HG03342 (cell line): ENCODE measurements at regions not wholly inside any gene's neighbourhood (a gene's known extent, or its start where the extent isn't known, plus 50 kb on each side); places are given as distances from the start of the nearest gene placed in this dataset.

Experiments
- ATAC-seq: cut with Tn5 transposase; IDR thresholded peaks from one replicate; pipeline ENCODE4 v1.9.1; 2021; ENCODE audit warnings: mild to moderate bottlenecking, moderate library complexity; ENCODE audit not compliant: unreplicated experiment

GRCh38 chr5:61943713-61944112 lies 362.3 kb upstream of the KIF2A start:
- no peak for ATAC-seq

- no peak for ATAC-seq
Measured at GRCh38 chr5:61948151-61948550, 357.9 kb upstream of the KIF2A start.

GRCh38 chr5:61949054-61949678 lies 356.8 kb upstream of the KIF2A start:
- no peak for ATAC-seq

- no peak for ATAC-seq
Measured at GRCh38 chr5:61949679-61950435, 356.1 kb upstream of the KIF2A start.

GRCh38 chr5:61951295-61951694 lies 354.7 kb upstream of the KIF2A start:
- ATAC-seq = no peak

GRCh38 chr5:61953913-61954312 lies 352.1 kb upstream of the KIF2A start:
- no peak for ATAC-seq

- ATAC-seq = no peak
Measured at GRCh38 chr5:61964201-61964600, 341.8 kb upstream of the KIF2A start.

- no peak for ATAC-seq
Measured at GRCh38 chr5:61965069-61965468, 340.9 kb upstream of the KIF2A start.

GRCh38 chr5:61965490-61965889 lies 340.5 kb upstream of the KIF2A start:
- ATAC-seq = no peak

- no peak for ATAC-seq
Measured at GRCh38 chr5:61966296-61966955, 339.6 kb upstream of the KIF2A start.

GRCh38 chr5:61966997-61967396 lies 339.0 kb upstream of the KIF2A start:
- ATAC-seq = no peak

- ATAC-seq = no peak
Measured at GRCh38 chr5:61967681-61968080, 338.3 kb upstream of the KIF2A start.

GRCh38 chr5:61969347-61969746 lies 336.7 kb upstream of the KIF2A start:
- no peak for ATAC-seq

- no peak for ATAC-seq
Measured at GRCh38 chr5:61969755-61970154, 336.3 kb upstream of the KIF2A start.

GRCh38 chr5:61970218-61970617 lies 335.8 kb upstream of the KIF2A start:
- no peak for ATAC-seq

- ATAC-seq = peak; percentile 85
Measured at GRCh38 chr5:61974680-61975079, 331.3 kb upstream of the KIF2A start.

GRCh38 chr5:61981886-61982285 lies 324.1 kb upstream of the KIF2A start:
- no peak for ATAC-seq

- no peak for ATAC-seq
Measured at GRCh38 chr5:61991430-61991829, 314.6 kb upstream of the KIF2A start.

GRCh38 chr5:61991866-61992265 lies 314.1 kb upstream of the KIF2A start:
- ATAC-seq = no peak

GRCh38 chr5:61993295-61993927 lies 312.6 kb upstream of the KIF2A start:
- ATAC-seq = no peak

GRCh38 chr5:61994171-61994570 lies 311.8 kb upstream of the KIF2A start:
- no peak for ATAC-seq

- no peak for ATAC-seq
Measured at GRCh38 chr5:61995486-61995885, 310.5 kb upstream of the KIF2A start.
